Bronchial epithelial cell (primary cell): ENCODE measurements at regions not wholly inside any gene's neighbourhood (a gene's known extent, or its start where the extent isn't known, plus 50 kb on each side); places are given as distances from the start of the nearest gene placed in this dataset.
A peak's percentile ranks its signal among the peaks of the same experiment; 100 is the strongest.

Source experiments
- DNase-seq: peaks from one replicate; pipeline ENCODE4 v3.0.0-alpha.2; 2010; ENCODE audit warnings: low read depth
- FAIRE-seq: peaks from 2 replicates; lab custom pipeline; 2011; peaks lifted over from hg19 to GRCh38; lab: Jason Lieb, UNC
- H3K27me3 ChIP-seq: 2 replicates; pipeline ENCODE4 v1.5.1; 2011; ENCODE audit warnings: low read length; ENCODE audit not compliant: control insufficient read depth, insufficient read depth
- H3K36me3 ChIP-seq: 2 replicates; pipeline ENCODE4 v1.5.1; 2011; ENCODE audit warnings: low read length; ENCODE audit not compliant: control insufficient read depth, insufficient read depth
- H3K4me3 ChIP-seq: 2 replicates; pipeline ENCODE4 v1.5.1; 2011; ENCODE audit warnings: mild to moderate bottlenecking, low read depth, low read length, control low read depth
- TF ChIP-seq, protein P1 (sequence below): IDR thresholded peaks from 2 replicates; pipeline ENCODE4 v1.5.1; 2011; ENCODE audit warnings: mild to moderate bottlenecking, moderate library complexity, low read length, control low read depth, inconsistent platforms; ENCODE audit not compliant: insufficient read depth, severe bottlenecking

DNA sequence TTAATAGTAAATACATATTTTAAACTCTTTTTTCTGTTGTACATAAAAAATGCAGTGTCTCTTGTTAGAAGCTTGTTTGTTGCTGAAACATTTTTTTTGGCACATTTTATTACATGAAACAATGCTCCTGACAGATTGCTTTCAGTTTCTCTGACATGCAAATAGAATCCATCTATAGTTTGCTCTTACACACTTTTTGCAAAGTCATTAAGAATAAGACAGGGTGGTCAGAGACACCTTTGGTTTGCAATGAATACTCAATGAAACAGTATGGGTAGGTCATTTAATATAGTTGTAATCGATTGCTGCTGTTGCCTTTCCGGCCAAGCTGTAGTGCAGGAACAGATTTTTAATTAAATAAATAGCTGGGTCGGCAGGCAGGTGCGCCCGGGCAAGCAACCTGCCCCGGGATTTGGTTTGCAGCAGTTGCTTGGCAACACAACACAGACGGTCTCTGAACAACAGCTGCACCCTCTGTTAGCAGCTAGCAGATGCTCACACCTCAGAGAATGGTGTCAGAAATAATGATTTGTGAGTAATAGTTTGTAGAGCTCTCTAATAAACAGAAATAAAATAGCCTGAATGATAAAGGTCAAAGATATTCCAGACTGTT is 115.7 kb upstream of the CACNA2D1 start:
- TF ChIP-seq, protein P1, sequence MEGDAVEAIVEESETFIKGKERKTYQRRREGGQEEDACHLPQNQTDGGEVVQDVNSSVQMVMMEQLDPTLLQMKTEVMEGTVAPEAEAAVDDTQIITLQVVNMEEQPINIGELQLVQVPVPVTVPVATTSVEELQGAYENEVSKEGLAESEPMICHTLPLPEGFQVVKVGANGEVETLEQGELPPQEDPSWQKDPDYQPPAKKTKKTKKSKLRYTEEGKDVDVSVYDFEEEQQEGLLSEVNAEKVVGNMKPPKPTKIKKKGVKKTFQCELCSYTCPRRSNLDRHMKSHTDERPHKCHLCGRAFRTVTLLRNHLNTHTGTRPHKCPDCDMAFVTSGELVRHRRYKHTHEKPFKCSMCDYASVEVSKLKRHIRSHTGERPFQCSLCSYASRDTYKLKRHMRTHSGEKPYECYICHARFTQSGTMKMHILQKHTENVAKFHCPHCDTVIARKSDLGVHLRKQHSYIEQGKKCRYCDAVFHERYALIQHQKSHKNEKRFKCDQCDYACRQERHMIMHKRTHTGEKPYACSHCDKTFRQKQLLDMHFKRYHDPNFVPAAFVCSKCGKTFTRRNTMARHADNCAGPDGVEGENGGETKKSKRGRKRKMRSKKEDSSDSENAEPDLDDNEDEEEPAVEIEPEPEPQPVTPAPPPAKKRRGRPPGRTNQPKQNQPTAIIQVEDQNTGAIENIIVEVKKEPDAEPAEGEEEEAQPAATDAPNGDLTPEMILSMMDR: no peak
- no peak for FAIRE-seq
- Histone ChIP-seq H3K36me3 (no peaks in the 10 kb centered on the region), H3K4me3 (no peak overlapping the region), H3K27me3 (no peaks in the 10 kb centered on the region)
- peak; percentile 18 for DNase-seq

DNA sequence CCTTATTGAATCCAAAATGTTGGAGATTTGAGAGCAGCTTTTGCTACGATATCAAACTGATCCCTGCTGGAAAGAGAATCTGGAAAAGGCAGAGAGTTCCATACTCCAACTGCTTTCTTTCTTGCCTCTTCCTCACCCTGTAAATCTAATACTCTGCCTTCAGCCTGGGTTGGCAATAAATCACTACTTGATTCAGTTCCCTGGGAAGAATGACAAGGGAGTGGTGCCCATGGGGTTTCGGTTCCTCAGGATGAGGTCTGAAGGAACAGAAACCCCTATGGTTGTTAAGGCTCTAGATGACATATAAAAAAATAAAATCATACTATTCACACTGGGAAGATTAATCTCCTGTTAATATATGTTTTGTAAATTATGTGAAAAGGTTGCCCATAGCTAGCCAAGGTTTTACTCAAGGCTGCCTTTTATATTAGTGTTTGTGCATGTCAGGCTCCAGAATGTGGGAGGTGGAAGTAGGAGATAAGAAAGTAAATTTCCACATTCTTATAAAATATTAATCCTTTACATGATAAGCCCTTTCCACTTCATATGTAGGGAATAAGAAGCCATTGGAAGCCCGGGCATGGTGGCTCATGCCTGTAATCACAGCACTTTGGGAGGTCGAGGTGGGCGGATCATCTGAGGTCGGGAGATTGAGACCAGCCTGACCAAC is 106.2 kb upstream of the CACNA2D1 start:
- Histone ChIP-seq H3K36me3 (no peaks in the 10 kb centered on the region), H3K4me3 (no peak overlapping the region), H3K27me3 (no peaks in the 10 kb centered on the region)
- TF ChIP-seq, protein P1: no peak
- DNase-seq (no peak), FAIRE-seq (no peak)

DNA sequence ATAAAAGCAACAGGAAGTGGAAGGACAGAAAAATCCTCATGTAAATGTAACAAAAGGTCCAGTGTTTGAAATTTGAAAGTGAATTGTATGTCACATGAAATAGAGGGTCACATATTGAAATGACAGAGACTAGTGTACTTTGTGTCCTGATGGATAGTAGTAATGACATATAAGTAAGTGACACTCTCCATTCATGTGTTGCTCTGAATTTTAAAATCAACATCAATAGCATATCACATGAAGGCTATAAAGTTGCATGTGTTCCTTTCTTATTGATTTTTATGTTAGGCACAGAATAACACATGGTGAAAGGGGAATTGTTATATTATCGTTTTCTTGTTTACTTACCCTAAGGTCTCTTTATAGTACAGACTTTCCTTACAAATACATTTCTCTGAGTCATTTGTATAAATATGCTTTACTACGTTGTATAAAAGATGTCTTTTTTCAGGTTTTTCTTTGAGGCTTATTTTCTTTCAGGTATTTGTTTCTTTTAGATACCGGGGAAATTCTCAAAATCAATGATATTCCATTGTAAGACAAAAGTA is 104.6 kb upstream of the CACNA2D1 start:
- no peaks in the 10 kb centered on the region for H3K36me3 ChIP-seq
- no peak overlapping the region for H3K4me3 ChIP-seq
- TF ChIP-seq, protein P1: no peak
- DNase-seq: no peak
- H3K27me3 ChIP-seq: no peaks in the 10 kb centered on the region
- no peak for FAIRE-seq

DNA sequence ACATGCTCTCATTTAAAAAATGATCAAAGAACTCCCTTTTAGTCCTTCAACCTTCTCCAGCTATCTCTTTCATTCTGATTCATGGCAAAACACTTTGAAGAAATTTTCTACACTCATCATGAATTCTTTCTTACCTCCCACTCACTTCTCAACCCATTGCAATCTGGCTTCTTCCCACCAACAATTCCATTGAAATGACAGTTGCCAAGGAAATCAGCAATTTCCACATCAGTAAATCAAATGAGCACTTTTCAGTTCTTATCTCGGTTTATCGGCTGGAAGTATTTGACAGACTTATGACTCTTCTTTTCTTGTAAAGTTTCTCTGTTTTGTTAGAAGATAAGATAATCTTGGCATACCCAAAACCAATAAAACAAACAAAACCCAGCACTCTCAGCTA is 99.1 kb upstream of the CACNA2D1 start:
- no peaks in the 10 kb centered on the region for H3K27me3 ChIP-seq
- DNase-seq (peak; percentile 12), FAIRE-seq (no peak)
- H3K36me3 ChIP-seq: no peaks in the 10 kb centered on the region
- TF ChIP-seq, protein P1: no peak
- H3K4me3 ChIP-seq: no peak overlapping the region

DNA sequence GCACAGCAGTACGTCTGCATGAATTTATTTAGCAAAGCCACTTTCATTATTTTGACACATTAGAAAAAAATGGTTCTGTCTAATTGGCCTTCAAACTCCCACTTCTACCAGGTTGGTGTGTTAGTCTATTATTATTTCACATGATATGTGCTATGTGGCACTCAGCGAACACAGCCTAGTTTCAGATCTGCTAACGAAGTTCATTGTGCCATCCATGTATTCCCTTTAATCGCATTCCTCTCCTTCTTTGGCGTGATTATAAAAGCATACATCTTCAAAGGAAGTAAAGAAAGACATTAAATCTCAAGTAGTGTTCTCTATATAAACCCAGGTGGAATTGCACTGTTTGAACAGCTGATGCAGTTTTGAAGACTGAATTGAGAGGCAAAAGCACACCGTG is 96.4 kb upstream of the CACNA2D1 start:
- Histone ChIP-seq H3K36me3 (no peaks in the 10 kb centered on the region), H3K27me3 (no peaks in the 10 kb centered on the region), H3K4me3 (no peak overlapping the region)
- no peak for DNase-seq
- TF ChIP-seq, protein P1: no peak
- FAIRE-seq: no peak
